K562 (cell line): ENCODE measurements at regions not wholly inside any gene's neighbourhood (a gene's known extent, or its start where the extent isn't known, plus 50 kb on each side); places are given as distances from the start of the nearest gene placed in this dataset.
A peak's percentile ranks its signal among the peaks of the same experiment; 100 is the strongest.

Experiments used
- CHD1 ChIP-seq: fragments of 200-600 bp; sonication (generic); IDR thresholded peaks from one replicate; pipeline ENCODE4 v1.6.1; 2012; ENCODE audit warnings: mild to moderate bottlenecking, moderate library complexity, low read length, inconsistent platforms
- CREB1 ChIP-seq, 2 experiments: sonication (generic) in 1 of 2; formaldehyde crosslinking in 1 of 2; IDR thresholded peaks; 2 replicates each; pipeline versions ENCODE4 v1.6.1 to v1.8.0; 2012 to 2022; ENCODE audit warnings: inconsistent platforms in 1 of 2, mild to moderate bottlenecking in 1 of 2, missing genetic modification reagents in 1 of 2, moderate library complexity in 1 of 2
- HNRNPK ChIP-seq: fragments of 200-400 bp; formaldehyde crosslinking; IDR thresholded peaks from one replicate; pipeline ENCODE4 v1.6.1; 2018; ENCODE audit warnings: mild to moderate bottlenecking, low read depth, low read length; ENCODE audit not compliant: poor library complexity, severe bottlenecking
- LARP7 ChIP-seq: fragments of 450-650 bp; IDR thresholded peaks from 2 replicates; pipeline ENCODE4 v1.6.1; 2016
- MYNN ChIP-seq, 2 experiments: sonication (generic); formaldehyde crosslinking in 1 of 2; IDR thresholded peaks; 2 replicates each; pipeline versions ENCODE4 v1.5.0 to v1.6.1; 2016 to 2020; ENCODE audit warnings: antibody characterized with exemption in 1 of 2, missing genetic modification reagents in 1 of 2
- ZBTB7A ChIP-seq: IDR thresholded peaks from 2 replicates; pipeline ENCODE4 v1.6.1; 2011; ENCODE audit warnings: low read depth, mild to moderate bottlenecking, low read length, moderate library complexity, borderline replicate concordance; ENCODE audit not compliant: control insufficient read depth
- TF ChIP-seq, protein P1 (sequence below), 3 experiments: IDR thresholded peaks in 2 of 3; conservative IDR thresholded peaks in 1 of 3; 2 replicates each; pipeline ENCODE4 v1.5.1; 2011 to 2012; ENCODE audit warnings: low read length in 3 of 3, mild to moderate bottlenecking in 3 of 3, control low read depth in 2 of 3, improper control_type of control experiment in 1 of 3, inconsistent platforms in 1 of 3, low read depth in 1 of 3, mixed read lengths in 1 of 3, moderate library complexity in 1 of 3; ENCODE audit not compliant: insufficient read depth in 2 of 3
- TF ChIP-seq, protein P2 (sequence below), 2 experiments: fragments of 450-650 bp; IDR thresholded peaks; 2 replicates each; pipeline ENCODE4 v1.6.1; 2018; ENCODE audit warnings: mild to moderate bottlenecking in 2 of 2, low read depth in 1 of 2; ENCODE audit not compliant: partially characterized antibody in 2 of 2
- TF ChIP-seq, protein P3 (sequence below): IDR thresholded peaks from 3 replicates; pipeline ENCODE4 v1.6.1; 2011; ENCODE audit warnings: borderline replicate concordance, mild to moderate bottlenecking; ENCODE audit not compliant: insufficient read length, insufficient read depth
- TF ChIP-seq, protein P4 (sequence below): IDR thresholded peaks from 2 replicates; pipeline ENCODE4 v1.6.1; 2011; ENCODE audit warnings: borderline replicate concordance, low read depth, mild to moderate bottlenecking, moderate library complexity, low read length; ENCODE audit not compliant: insufficient read depth, poor library complexity, severe bottlenecking
- TF ChIP-seq, protein P5 (sequence below), 2 experiments: IDR thresholded peaks in 1 of 2; conservative IDR thresholded peaks in 1 of 2; 2 replicates each; pipeline ENCODE4 v1.6.1; 2016; ENCODE audit warnings: low read depth in 2 of 2, mild to moderate bottlenecking in 1 of 2, missing compliant biosample characterization in 1 of 2, missing genetic modification characterization in 1 of 2, moderate library complexity in 1 of 2
- TF ChIP-seq, protein P6 (sequence below): sonication (generic); formaldehyde crosslinking; IDR thresholded peaks from 2 replicates; pipeline ENCODE4 v1.9.0; 2022; ENCODE audit warnings: mild to moderate bottlenecking, missing genetic modification reagents

DNA sequence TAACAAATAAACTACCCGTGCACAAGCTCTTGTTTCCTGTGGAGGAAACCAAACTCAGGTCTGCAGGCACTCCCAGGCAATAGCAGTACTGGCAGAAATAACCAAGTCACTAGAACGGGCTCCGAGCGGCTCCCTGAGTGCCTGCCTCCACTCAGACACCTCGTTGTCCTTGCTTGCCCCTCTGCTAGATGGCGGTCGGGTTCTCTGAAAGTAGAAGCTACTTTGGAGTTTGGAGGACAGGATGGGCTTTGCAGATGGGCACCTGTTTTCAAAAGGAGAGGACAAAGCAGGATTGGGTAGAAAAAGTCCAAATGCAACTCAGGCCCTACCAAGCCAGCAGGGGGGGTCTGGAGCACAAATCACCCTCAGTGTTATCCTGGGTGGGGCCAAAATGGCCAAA is 136.4 kb downstream of the LRRC30 start:
- TF ChIP-seq, protein P1, sequence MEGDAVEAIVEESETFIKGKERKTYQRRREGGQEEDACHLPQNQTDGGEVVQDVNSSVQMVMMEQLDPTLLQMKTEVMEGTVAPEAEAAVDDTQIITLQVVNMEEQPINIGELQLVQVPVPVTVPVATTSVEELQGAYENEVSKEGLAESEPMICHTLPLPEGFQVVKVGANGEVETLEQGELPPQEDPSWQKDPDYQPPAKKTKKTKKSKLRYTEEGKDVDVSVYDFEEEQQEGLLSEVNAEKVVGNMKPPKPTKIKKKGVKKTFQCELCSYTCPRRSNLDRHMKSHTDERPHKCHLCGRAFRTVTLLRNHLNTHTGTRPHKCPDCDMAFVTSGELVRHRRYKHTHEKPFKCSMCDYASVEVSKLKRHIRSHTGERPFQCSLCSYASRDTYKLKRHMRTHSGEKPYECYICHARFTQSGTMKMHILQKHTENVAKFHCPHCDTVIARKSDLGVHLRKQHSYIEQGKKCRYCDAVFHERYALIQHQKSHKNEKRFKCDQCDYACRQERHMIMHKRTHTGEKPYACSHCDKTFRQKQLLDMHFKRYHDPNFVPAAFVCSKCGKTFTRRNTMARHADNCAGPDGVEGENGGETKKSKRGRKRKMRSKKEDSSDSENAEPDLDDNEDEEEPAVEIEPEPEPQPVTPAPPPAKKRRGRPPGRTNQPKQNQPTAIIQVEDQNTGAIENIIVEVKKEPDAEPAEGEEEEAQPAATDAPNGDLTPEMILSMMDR (IDR thresholded peaks at IDR 0.05 in 2 of 3, conservative IDR thresholded peaks at IDR 0.05 in 1 of 3; ENCODE audit: insufficient read depth in 2 of 3, low read depth in 1 of 3, low read length in 3 of 3) = 0 out of 6 replicates have a peak, but pooled peaks of 1 of the 3 experiments have one; percentile 16
- no peak for TF ChIP-seq CREB1 (IDR thresholded peaks at IDR 0.05)
- TF ChIP-seq CREB1 (CRISPR knock-in tag; IDR thresholded peaks at IDR 0.05) = no peak
- TF ChIP-seq MYNN (IDR thresholded peaks at IDR 0.05) = no peak
- TF ChIP-seq MYNN (CRISPR knock-in tag; IDR thresholded peaks at IDR 0.05) = no peak
- no peak for TF ChIP-seq LARP7
- TF ChIP-seq, protein P2, sequence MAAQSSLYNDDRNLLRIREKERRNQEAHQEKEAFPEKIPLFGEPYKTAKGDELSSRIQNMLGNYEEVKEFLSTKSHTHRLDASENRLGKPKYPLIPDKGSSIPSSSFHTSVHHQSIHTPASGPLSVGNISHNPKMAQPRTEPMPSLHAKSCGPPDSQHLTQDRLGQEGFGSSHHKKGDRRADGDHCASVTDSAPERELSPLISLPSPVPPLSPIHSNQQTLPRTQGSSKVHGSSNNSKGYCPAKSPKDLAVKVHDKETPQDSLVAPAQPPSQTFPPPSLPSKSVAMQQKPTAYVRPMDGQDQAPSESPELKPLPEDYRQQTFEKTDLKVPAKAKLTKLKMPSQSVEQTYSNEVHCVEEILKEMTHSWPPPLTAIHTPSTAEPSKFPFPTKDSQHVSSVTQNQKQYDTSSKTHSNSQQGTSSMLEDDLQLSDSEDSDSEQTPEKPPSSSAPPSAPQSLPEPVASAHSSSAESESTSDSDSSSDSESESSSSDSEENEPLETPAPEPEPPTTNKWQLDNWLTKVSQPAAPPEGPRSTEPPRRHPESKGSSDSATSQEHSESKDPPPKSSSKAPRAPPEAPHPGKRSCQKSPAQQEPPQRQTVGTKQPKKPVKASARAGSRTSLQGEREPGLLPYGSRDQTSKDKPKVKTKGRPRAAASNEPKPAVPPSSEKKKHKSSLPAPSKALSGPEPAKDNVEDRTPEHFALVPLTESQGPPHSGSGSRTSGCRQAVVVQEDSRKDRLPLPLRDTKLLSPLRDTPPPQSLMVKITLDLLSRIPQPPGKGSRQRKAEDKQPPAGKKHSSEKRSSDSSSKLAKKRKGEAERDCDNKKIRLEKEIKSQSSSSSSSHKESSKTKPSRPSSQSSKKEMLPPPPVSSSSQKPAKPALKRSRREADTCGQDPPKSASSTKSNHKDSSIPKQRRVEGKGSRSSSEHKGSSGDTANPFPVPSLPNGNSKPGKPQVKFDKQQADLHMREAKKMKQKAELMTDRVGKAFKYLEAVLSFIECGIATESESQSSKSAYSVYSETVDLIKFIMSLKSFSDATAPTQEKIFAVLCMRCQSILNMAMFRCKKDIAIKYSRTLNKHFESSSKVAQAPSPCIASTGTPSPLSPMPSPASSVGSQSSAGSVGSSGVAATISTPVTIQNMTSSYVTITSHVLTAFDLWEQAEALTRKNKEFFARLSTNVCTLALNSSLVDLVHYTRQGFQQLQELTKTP (IDR thresholded peaks at IDR 0.05; ENCODE audit: low read depth in 1 of 2, partially characterized antibody in 2 of 2) = no peak
- TF ChIP-seq, protein P3, sequence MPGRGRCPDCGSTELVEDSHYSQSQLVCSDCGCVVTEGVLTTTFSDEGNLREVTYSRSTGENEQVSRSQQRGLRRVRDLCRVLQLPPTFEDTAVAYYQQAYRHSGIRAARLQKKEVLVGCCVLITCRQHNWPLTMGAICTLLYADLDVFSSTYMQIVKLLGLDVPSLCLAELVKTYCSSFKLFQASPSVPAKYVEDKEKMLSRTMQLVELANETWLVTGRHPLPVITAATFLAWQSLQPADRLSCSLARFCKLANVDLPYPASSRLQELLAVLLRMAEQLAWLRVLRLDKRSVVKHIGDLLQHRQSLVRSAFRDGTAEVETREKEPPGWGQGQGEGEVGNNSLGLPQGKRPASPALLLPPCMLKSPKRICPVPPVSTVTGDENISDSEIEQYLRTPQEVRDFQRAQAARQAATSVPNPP = no peak
- TF ChIP-seq, protein P4, sequence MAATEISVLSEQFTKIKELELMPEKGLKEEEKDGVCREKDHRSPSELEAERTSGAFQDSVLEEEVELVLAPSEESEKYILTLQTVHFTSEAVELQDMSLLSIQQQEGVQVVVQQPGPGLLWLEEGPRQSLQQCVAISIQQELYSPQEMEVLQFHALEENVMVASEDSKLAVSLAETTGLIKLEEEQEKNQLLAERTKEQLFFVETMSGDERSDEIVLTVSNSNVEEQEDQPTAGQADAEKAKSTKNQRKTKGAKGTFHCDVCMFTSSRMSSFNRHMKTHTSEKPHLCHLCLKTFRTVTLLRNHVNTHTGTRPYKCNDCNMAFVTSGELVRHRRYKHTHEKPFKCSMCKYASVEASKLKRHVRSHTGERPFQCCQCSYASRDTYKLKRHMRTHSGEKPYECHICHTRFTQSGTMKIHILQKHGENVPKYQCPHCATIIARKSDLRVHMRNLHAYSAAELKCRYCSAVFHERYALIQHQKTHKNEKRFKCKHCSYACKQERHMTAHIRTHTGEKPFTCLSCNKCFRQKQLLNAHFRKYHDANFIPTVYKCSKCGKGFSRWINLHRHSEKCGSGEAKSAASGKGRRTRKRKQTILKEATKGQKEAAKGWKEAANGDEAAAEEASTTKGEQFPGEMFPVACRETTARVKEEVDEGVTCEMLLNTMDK = no peak
- TF ChIP-seq HNRNPK = no peak
- TF ChIP-seq, protein P5, sequence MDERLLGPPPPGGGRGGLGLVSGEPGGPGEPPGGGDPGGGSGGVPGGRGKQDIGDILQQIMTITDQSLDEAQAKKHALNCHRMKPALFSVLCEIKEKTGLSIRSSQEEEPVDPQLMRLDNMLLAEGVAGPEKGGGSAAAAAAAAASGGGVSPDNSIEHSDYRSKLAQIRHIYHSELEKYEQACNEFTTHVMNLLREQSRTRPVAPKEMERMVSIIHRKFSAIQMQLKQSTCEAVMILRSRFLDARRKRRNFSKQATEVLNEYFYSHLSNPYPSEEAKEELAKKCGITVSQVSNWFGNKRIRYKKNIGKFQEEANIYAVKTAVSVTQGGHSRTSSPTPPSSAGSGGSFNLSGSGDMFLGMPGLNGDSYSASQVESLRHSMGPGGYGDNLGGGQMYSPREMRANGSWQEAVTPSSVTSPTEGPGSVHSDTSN (CRISPR knock-in tag; IDR thresholded peaks at IDR 0.05; ENCODE audit: low read depth) = no peak
- TF ChIP-seq, protein P5 (tag; conservative IDR thresholded peaks at IDR 0.05; ENCODE audit: low read depth) = no peak
- no peak for TF ChIP-seq ZBTB7A
- no peak for TF ChIP-seq CHD1
- TF ChIP-seq, protein P6, sequence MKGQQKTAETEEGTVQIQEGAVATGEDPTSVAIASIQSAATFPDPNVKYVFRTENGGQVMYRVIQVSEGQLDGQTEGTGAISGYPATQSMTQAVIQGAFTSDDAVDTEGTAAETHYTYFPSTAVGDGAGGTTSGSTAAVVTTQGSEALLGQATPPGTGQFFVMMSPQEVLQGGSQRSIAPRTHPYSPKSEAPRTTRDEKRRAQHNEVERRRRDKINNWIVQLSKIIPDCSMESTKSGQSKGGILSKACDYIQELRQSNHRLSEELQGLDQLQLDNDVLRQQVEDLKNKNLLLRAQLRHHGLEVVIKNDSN = no peak
